ENCODE measurements at regions not wholly inside any gene's neighbourhood (a gene's known extent, or its start where the extent isn't known, plus 50 kb on each side); places are given as distances from the start of the nearest gene placed in this dataset.

- DNase-seq (no peak), ATAC-seq (no peak)
- Histone ChIP-seq H3K9me3 (ENCODE audit: control insufficient read depth, insufficient read depth, low read length) (no peaks in the 10 kb centered on the region), H3K27ac (ENCODE audit: low read length) (no peak overlapping the region), H3K4me3 (ENCODE audit: low read length) (no peak overlapping the region), H3K4me1 (ENCODE audit: control insufficient read depth, insufficient read depth, low read length) (no peaks in the 10 kb centered on the region), H3K27me3 (ENCODE audit: control insufficient read depth, insufficient read depth, low read length) (no peaks in the 10 kb centered on the region), H3K36me3 (ENCODE audit: control insufficient read depth, insufficient read depth, low read length) (no peaks in the 10 kb centered on the region)
- WGBS (ENCODE audit: insufficient coverage), result 93% methylated on average over 3 of the region's 4 CpGs
- no peak overlapping the region for H3K27ac Mint-ChIP-seq
- intact Hi-C loops (cut with micrococcal nuclease), result no loop called here
- no peak for TF ChIP-seq CTCF (IDR thresholded peaks at IDR 0.05)
- H3K4me1 Mint-ChIP-seq, result no peaks in the 10 kb centered on the region
- no peak overlapping the region for H3K4me3 Mint-ChIP-seq
- no peaks in the 10 kb centered on the region for H3K36me3 Mint-ChIP-seq
- no peaks in the 10 kb centered on the region for H3K27me3 Mint-ChIP-seq (ENCODE audit: low read depth in 2 of 2)
- peaks cover 7 to 12% of the 10 kb centered on the region in 2 donors for H3K9me3 Mint-ChIP-seq
These were observed 659.2 kb downstream of the MTRR start for GRCh38 chr5:8528106-8528505.

GRCh38 chr5:8538821-8539220 lies 669.9 kb downstream of the MTRR start:
- no peaks in the 10 kb centered on the region for H3K27me3 ChIP-seq (ENCODE audit: control insufficient read depth, insufficient read depth, low read length)
- no peak for DNase-seq
- Mint-ChIP-seq H3K27ac (no peak overlapping the region), H3K4me3 (no peak overlapping the region), H3K4me1 (no peaks in the 10 kb centered on the region), H3K9me3 (peaks cover 10 to 23% of the 10 kb centered on the region in 2 donors), H3K27me3 (ENCODE audit: low read depth in 2 of 2) (no peaks in the 10 kb centered on the region), H3K36me3 (no peaks in the 10 kb centered on the region)
- H3K36me3 ChIP-seq (ENCODE audit: control insufficient read depth, insufficient read depth, low read length), result no peaks in the 10 kb centered on the region
- H3K27ac ChIP-seq (ENCODE audit: low read length), result no peak overlapping the region
- intact Hi-C loops (cut with micrococcal nuclease), result no loop called here
- WGBS (ENCODE audit: insufficient coverage), result 63% methylated on average over 4 of the region's 4 CpGs
- H3K4me3 ChIP-seq (ENCODE audit: low read length), result no peak overlapping the region
- H3K9me3 ChIP-seq (ENCODE audit: control insufficient read depth, insufficient read depth, low read length), result peaks cover 8% of the 10 kb centered on the region
- no peak for ATAC-seq
- TF ChIP-seq CTCF (IDR thresholded peaks at IDR 0.05), result no peak
- H3K4me1 ChIP-seq (ENCODE audit: control insufficient read depth, insufficient read depth, low read length), result no peaks in the 10 kb centered on the region

DNA sequence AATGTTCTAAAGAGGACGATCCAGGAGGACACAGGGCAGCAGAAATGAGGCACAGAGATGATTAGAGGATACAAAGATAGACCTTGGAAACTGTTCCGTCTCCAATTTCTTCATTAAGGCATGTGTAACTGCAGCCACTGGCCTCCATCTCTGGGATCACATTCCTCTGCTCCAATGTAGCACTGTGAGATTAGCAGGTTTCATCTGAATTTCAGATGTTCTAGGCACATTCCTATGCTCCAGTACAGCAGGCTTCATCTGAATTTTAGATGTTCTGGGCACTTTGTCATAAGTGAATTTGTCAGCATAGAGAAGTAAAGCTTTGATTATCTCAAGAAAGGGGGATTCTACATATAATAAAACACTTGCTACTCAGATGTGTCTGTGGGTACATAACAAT lies 671.4 kb downstream of the MTRR start:
- H3K36me3 Mint-ChIP-seq, result no peaks in the 10 kb centered on the region
- DNase-seq (no peak), ATAC-seq (no peak)
- Histone ChIP-seq H3K27ac (ENCODE audit: low read length) (no peak overlapping the region), H3K9me3 (ENCODE audit: control insufficient read depth, insufficient read depth, low read length) (peaks cover 8% of the 10 kb centered on the region), H3K4me1 (ENCODE audit: control insufficient read depth, insufficient read depth, low read length) (no peaks in the 10 kb centered on the region), H3K36me3 (ENCODE audit: control insufficient read depth, insufficient read depth, low read length) (no peaks in the 10 kb centered on the region), H3K27me3 (ENCODE audit: control insufficient read depth, insufficient read depth, low read length) (no peaks in the 10 kb centered on the region), H3K4me3 (ENCODE audit: low read length) (no peak overlapping the region)
- no peak overlapping the region for H3K4me3 Mint-ChIP-seq
- H3K9me3 Mint-ChIP-seq, result peaks cover 6 to 20% of the 10 kb centered on the region in 2 donors
- no peaks in the 10 kb centered on the region for H3K4me1 Mint-ChIP-seq
- TF ChIP-seq CTCF (IDR thresholded peaks at IDR 0.05), result no peak
- intact Hi-C loops (cut with micrococcal nuclease), result no loop called here
- 85% methylated on average over 2 of the region's 2 CpGs for WGBS (ENCODE audit: insufficient coverage)
- no peaks in the 10 kb centered on the region for H3K27me3 Mint-ChIP-seq (ENCODE audit: low read depth in 2 of 2)
- H3K27ac Mint-ChIP-seq, result no peak overlapping the region

DNA sequence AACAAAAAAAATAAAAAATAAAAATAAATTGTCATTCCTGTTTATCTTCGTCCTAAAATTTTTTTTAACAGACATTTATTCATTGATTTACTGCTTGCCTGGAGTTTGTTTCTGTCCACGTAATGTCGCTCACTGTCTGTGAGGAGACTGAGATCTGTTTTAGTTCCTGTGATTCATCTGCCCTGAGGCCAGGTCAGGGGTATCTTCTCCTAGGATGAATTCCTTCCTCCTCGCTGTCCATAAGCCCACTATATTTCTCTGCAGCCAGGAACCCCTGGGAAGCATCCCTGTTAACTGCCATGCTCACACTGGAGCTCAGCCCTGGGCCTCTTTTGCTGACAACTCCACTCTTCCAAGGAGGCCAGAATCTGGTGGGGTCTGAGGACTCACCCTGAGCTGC lies 682.0 kb downstream of the MTRR start:
- no peak for TF ChIP-seq CTCF (IDR thresholded peaks at IDR 0.05)
- no peak overlapping the region for H3K27ac ChIP-seq (ENCODE audit: low read length)
- no peak for DNase-seq
- WGBS (ENCODE audit: insufficient coverage), result 98% methylated on average over 3 of the region's 4 CpGs
- ATAC-seq, result no peak
- Mint-ChIP-seq H3K4me3 (no peak overlapping the region), H3K9me3 (peaks cover 9 to 16% of the 10 kb centered on the region in 2 donors), H3K36me3 (no peaks in the 10 kb centered on the region), H3K27ac (no peak overlapping the region), H3K27me3 (ENCODE audit: low read depth in 2 of 2) (no peaks in the 10 kb centered on the region), H3K4me1 (no peaks in the 10 kb centered on the region)
- H3K27me3 ChIP-seq (ENCODE audit: control insufficient read depth, insufficient read depth, low read length), result no peaks in the 10 kb centered on the region
- no peaks in the 10 kb centered on the region for H3K9me3 ChIP-seq (ENCODE audit: control insufficient read depth, insufficient read depth, low read length)
- no peaks in the 10 kb centered on the region for H3K4me1 ChIP-seq (ENCODE audit: control insufficient read depth, insufficient read depth, low read length)
- intact Hi-C loops (cut with micrococcal nuclease), result no loop called here
- no peaks in the 10 kb centered on the region for H3K36me3 ChIP-seq (ENCODE audit: control insufficient read depth, insufficient read depth, low read length)
- no peak overlapping the region for H3K4me3 ChIP-seq (ENCODE audit: low read length)

Data from natural killer cell (primary cell).